ENCODE measurements at regions not wholly inside any gene's neighbourhood (a gene's known extent, or its start where the extent isn't known, plus 50 kb on each side); places are given as distances from the start of the nearest gene placed in this dataset.

GRCh38 chr4:59983852-59984251 is 1216.3 kb upstream of the ADGRL3 start:
- no peak overlapping the region for H3K4me3 Mint-ChIP-seq (ENCODE audit: unreplicated experiment)

DNA sequence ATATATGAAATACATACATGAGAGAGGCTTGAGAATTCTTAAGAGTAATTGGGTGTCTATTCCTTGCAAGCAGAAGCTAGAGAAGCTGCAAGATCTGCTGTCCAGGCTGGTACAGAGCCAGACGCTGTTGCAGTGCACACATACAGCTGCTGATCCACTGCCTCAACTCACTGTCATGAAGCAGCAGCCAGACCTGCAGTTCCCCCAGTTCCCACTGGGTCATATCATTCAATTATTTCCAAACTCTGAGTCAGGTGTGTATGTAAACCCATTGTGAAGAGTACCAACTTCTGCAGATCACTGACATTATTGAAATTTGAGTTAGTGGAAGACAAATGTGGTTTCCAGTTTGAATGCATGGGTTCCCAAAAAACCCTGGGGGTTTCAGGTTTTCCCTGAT is 1212.8 kb upstream of the ADGRL3 start:
- TF ChIP-seq, protein P1, sequence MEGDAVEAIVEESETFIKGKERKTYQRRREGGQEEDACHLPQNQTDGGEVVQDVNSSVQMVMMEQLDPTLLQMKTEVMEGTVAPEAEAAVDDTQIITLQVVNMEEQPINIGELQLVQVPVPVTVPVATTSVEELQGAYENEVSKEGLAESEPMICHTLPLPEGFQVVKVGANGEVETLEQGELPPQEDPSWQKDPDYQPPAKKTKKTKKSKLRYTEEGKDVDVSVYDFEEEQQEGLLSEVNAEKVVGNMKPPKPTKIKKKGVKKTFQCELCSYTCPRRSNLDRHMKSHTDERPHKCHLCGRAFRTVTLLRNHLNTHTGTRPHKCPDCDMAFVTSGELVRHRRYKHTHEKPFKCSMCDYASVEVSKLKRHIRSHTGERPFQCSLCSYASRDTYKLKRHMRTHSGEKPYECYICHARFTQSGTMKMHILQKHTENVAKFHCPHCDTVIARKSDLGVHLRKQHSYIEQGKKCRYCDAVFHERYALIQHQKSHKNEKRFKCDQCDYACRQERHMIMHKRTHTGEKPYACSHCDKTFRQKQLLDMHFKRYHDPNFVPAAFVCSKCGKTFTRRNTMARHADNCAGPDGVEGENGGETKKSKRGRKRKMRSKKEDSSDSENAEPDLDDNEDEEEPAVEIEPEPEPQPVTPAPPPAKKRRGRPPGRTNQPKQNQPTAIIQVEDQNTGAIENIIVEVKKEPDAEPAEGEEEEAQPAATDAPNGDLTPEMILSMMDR (IDR thresholded peaks at IDR 0.05; ENCODE audit: partially characterized antibody, unreplicated experiment) = no peak
- DNase-seq = no peak
- Mint-ChIP-seq H3K27ac (ENCODE audit: unreplicated experiment) (no peak overlapping the region), H3K27me3 (ENCODE audit: unreplicated experiment) (no peaks in the 10 kb centered on the region), H3K4me1 (ENCODE audit: low read depth, unreplicated experiment) (no peaks in the 10 kb centered on the region), H3K9me3 (ENCODE audit: unreplicated experiment) (no peaks in the 10 kb centered on the region), H3K4me3 (ENCODE audit: unreplicated experiment) (no peak overlapping the region), H3K36me3 (ENCODE audit: unreplicated experiment) (no peaks in the 10 kb centered on the region)

More at GRCh38 chr4:59983852-59984251, 1216.3 kb upstream of the ADGRL3 start:
- Mint-ChIP-seq H3K36me3 (ENCODE audit: unreplicated experiment) (no peaks in the 10 kb centered on the region), H3K27ac (ENCODE audit: unreplicated experiment) (no peak overlapping the region), H3K27me3 (ENCODE audit: unreplicated experiment) (no peaks in the 10 kb centered on the region), H3K9me3 (ENCODE audit: unreplicated experiment) (no peaks in the 10 kb centered on the region), H3K4me1 (ENCODE audit: low read depth, unreplicated experiment) (no peaks in the 10 kb centered on the region)
- no peak for DNase-seq
- TF ChIP-seq, protein P1 (IDR thresholded peaks at IDR 0.05; ENCODE audit: partially characterized antibody, unreplicated experiment) = no peak

DNA sequence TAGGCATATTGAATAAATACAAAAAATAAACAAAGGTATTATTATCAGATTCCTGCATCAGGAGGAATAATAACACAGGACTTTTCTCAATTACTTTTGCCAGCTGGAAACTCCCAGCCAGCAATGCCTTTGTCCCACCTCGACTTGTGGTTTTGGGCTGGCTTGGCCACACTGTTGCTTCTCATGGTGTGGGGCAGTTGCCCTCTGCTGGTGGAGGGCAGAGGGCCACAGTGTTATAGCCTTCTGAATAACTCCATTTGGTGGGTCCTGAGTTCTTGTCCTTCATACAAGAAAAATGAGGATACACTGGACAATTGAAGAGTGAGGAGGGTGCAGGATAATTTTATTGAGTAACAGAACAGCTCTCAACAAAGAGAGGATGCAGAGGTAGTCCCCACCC is 1206.0 kb upstream of the ADGRL3 start:
- no peaks in the 10 kb centered on the region for H3K4me1 Mint-ChIP-seq (ENCODE audit: low read depth, unreplicated experiment)
- no peak for DNase-seq
- TF ChIP-seq, protein P1 (IDR thresholded peaks at IDR 0.05; ENCODE audit: partially characterized antibody, unreplicated experiment) = no peak
- no peak overlapping the region for H3K27ac Mint-ChIP-seq (ENCODE audit: unreplicated experiment)
- peaks cover 4% of the 10 kb centered on the region for H3K9me3 Mint-ChIP-seq (ENCODE audit: unreplicated experiment)
- no peaks in the 10 kb centered on the region for H3K27me3 Mint-ChIP-seq (ENCODE audit: unreplicated experiment)
- H3K4me3 Mint-ChIP-seq (ENCODE audit: unreplicated experiment) = no peak overlapping the region
- H3K36me3 Mint-ChIP-seq (ENCODE audit: unreplicated experiment) = peaks cover 4% of the 10 kb centered on the region

GRCh38 chr4:60002603-60003337 is 1197.4 kb upstream of the ADGRL3 start:
- no peak for DNase-seq
- Mint-ChIP-seq H3K27me3 (ENCODE audit: unreplicated experiment) (no peaks in the 10 kb centered on the region), H3K9me3 (ENCODE audit: unreplicated experiment) (no peaks in the 10 kb centered on the region), H3K36me3 (ENCODE audit: unreplicated experiment) (no peaks in the 10 kb centered on the region), H3K4me3 (ENCODE audit: unreplicated experiment) (no peak overlapping the region), H3K4me1 (ENCODE audit: low read depth, unreplicated experiment) (no peaks in the 10 kb centered on the region), H3K27ac (ENCODE audit: unreplicated experiment) (no peak overlapping the region)
- TF ChIP-seq, protein P1 (IDR thresholded peaks at IDR 0.05; ENCODE audit: partially characterized antibody, unreplicated experiment) = no peak

DNA sequence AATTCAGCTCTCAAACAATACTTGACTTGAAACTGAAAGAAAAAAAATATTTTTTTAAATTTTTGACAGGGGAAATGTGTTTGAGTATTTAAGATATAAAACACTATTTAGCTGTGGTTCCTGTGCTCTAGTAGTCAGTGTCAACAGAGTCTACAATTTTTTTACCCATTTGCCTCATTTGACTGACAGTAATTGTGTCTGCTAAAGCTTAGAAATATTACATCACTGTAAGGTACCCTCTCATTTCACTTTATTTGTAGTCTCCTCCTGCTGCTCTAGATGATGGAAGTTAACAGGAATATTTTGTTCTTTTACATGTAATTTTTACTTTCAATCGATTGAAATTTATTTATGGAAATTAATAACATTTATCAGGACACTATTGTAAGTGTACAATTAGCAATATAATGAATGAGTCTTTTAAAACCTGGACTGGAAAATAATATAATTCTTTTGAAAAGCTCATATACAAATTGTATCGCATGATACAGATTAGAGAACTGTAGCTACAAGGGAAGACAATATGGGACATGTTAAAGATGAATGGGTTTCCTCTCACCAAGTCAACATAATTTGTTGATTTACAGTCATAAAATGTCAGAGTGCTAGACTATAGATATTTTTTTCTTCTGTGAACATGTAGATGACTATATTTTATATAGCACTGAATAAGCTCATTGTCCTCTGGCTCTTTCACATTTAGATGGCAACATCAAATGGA is 1186.5 kb upstream of the ADGRL3 start:
- H3K9me3 Mint-ChIP-seq (ENCODE audit: unreplicated experiment) = peaks cover 2% of the 10 kb centered on the region
- H3K4me3 Mint-ChIP-seq (ENCODE audit: unreplicated experiment) = no peak overlapping the region
- no peak overlapping the region for H3K27ac Mint-ChIP-seq (ENCODE audit: unreplicated experiment)
- no peak for DNase-seq
- TF ChIP-seq, protein P1 (IDR thresholded peaks at IDR 0.05; ENCODE audit: partially characterized antibody, unreplicated experiment) = no peak
- no peaks in the 10 kb centered on the region for H3K36me3 Mint-ChIP-seq (ENCODE audit: unreplicated experiment)
- no peaks in the 10 kb centered on the region for H3K27me3 Mint-ChIP-seq (ENCODE audit: unreplicated experiment)
- H3K4me1 Mint-ChIP-seq (ENCODE audit: low read depth, unreplicated experiment) = no peaks in the 10 kb centered on the region
